T-helper 2 cell (primary cell): ENCODE measurements at regions not wholly inside any gene's neighbourhood (a gene's known extent, or its start where the extent isn't known, plus 50 kb on each side); places are given as distances from the start of the nearest gene placed in this dataset.

Experiments used
- DNase-seq, 5 experiments: peaks; one replicate each; pipeline versions ENCODE4 v3.0.0 to v3.0.0-alpha.2; 2012 to 2022

DNA sequence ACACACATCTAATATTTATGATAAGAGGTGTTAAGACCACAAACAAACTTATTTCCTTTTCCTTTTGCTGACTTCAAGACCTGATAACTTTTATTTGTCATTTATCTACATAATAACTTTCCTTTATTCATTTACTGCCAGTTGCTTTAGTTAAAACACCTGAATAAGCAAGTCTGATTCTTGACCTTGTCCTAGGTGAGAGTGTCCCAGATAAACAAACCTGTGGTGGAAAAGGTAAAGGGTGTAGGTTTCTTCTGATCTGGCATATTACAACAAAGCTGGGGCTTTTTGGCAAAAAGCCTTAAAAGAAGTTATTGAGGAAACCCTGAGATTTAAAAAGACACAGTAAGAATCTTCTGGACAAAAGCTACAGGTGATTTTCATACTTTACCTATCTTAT lies 191.5 kb downstream of the ZBBX start:
- no peak for DNase-seq

DNA sequence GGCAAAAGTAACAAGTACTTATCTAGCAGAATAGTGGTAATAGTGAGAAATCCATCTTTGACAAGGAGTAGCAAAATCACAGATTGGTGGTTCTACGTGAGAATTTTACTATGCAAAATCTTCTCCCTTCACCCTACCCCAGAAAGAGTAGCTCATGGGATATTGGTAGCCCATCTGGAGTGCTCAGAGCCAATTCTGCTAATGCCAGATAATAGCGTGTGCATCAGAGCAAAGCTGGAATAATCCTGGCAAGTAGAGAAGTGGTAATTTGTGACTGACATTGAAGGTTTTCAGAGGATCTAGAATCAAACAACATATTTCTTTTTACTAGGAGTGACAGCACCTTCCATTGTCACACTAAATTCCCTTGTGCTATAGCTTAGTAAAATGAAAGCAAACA lies 192.9 kb downstream of the ZBBX start:
- no peak for DNase-seq

DNA sequence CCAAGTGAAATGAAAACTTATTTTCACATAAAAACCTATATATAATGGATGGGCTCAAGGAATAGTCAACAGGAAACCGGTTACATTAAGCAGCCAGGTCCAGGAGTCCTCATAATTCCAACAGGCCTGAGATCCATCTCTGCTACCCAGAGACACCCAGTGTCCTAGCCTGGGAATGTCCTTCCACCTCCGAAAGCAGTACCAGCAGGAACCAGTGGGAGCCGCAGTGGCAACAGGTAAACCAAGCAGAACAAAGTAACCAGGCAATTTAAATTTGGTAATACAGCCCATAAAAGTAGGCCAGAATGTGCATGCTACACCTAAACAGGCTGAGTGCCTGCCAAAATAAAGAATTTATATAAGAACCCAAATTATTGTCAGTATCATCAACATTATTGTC lies 195.6 kb downstream of the ZBBX start:
- no peak for DNase-seq

DNA sequence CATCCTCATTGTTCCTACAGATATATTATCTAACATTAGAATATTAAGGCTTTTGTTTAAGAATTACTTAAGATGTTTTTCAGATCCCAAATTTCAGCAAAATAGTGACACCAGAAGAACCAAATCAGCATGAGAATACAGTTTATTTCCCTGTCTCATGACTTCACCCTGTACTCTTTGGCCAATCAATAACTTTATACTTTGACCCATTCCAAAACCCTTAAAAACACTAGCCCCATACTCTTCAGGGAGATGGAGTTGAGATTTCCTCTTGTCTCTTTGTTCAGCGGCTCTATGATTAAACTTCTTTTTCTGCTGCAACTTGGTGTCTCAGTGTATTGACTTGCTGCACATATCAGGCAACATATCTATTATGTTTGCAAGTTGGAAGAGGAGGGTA lies 207.7 kb downstream of the ZBBX start:
- no peak for DNase-seq

GRCh38 chr3:167167491-167167890 lies 212.6 kb downstream of the ZBBX start:
- no peak for DNase-seq

DNA sequence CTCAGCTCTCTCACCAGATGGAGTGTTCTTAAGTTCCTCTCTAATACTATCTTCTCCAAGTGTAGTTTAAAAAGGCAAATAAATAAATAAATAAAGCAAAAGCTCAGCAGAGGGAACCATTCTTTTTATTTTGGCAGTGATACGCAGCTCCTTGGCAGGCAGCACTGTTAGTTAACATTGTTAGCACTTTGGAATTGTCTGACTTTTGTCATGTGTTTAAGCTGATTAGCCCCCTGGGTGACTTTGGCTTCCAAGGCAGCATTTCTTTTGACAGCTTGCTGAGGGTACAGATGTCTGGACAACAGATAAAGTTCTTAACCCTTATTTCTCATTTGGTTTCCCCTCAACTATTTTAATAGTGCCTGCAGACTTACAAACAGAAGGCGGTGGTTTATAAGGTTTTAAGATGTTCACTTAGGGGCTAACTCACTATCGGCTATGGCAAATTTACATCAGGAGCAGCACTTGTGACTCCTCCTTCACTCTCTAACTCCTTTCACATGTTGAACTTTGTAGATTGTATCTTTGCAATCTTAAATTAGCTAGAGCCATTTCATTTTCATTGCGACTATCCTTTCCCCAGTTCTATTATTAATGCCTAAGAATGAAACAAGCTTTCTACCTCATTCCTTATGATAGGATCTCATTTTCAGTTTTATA lies 213.4 kb downstream of the ZBBX start:
- DNase-seq, result no peak

- no peak for DNase-seq
Observed at GRCh38 chr3:167166012-167166411, 214.1 kb downstream of the ZBBX start.

GRCh38 chr3:167163580-167163979 lies 216.5 kb downstream of the ZBBX start:
- no peak for DNase-seq

DNA sequence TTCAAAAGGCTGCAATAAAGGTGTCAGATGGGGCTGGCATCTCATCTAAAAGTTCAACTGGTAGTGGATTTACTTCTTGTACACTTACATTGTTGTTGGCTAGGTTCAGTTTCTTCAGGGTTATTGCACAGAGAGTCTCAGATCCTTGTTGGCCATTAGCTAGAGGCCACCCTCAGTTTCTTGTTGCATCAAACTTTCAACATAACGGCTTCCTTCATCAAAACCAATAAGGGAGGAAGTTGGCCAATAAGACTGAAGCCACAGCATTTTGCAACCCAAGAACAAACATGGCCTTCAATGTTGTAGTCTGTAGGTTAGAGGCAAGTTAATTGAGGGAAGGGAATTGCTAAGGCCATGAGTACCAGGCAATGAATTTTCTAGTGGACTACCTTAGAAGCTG lies 218.0 kb downstream of the ZBBX start:
- DNase-seq, result no peak

DNA sequence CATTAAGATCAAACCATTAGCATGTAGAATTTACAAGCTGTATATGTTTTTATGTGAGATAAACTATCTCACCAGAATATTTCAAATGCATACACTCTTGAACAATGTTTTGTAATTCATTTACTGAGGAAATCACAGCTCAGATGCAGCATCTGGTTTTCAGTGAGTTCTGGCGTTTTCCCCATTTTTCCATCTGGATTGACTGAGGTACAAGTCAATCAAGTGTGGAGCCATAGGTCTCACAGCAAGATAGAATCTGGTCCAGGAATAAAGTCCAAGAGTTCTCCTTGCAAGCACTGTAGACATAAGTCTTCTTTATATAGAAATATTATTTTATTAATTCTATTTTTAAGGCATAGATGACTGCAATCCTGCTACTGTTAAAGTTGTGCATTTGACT lies 219.3 kb downstream of the ZBBX start:
- DNase-seq, result no peak

DNA sequence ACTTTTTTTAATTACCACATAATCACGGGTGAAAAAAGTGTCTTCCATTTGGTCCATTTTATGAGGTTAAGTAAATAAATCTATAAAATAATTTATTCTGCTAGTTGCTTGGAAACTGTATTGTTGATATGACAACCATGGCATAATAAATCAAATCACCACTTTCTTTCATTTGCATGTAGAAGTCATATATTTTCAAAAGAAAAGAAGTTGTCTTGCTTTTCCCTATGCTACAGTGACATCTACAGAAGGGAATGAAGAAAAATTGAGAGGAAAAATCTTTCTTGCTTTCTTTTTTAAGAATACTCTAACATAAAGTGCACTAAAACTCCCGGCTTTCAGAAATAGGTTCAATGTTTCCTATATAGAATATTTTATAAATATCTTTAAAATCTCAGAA lies 228.5 kb downstream of the ZBBX start:
- DNase-seq, result no peak

- DNase-seq, result no peak
Observed at GRCh38 chr3:167148136-167148535, 232.0 kb downstream of the ZBBX start.

DNA sequence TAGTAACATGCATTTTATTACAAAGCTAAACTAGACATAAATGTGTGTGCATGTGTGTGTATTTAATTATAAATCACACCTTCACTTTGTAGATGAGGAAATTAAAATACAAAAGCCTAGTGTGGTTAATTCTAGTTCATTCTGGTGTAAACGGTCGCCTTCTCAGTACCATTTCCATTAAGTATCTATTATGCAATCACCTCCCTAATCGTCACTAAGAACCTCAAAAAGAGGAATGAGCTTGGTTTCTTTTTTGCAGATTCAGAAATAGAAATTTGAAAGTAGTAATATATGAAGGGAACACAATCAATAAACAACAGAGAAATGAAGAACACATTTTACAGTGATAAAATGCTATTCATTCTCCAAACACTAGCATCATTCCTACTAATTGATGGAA lies 233.2 kb downstream of the ZBBX start:
- DNase-seq, result no peak

- no peak for DNase-seq
Observed at GRCh38 chr3:167125612-167126407, 254.3 kb downstream of the ZBBX start.

- DNase-seq, result no peak
Observed at GRCh38 chr3:167120828-167121227, 259.3 kb downstream of the ZBBX start.

DNA sequence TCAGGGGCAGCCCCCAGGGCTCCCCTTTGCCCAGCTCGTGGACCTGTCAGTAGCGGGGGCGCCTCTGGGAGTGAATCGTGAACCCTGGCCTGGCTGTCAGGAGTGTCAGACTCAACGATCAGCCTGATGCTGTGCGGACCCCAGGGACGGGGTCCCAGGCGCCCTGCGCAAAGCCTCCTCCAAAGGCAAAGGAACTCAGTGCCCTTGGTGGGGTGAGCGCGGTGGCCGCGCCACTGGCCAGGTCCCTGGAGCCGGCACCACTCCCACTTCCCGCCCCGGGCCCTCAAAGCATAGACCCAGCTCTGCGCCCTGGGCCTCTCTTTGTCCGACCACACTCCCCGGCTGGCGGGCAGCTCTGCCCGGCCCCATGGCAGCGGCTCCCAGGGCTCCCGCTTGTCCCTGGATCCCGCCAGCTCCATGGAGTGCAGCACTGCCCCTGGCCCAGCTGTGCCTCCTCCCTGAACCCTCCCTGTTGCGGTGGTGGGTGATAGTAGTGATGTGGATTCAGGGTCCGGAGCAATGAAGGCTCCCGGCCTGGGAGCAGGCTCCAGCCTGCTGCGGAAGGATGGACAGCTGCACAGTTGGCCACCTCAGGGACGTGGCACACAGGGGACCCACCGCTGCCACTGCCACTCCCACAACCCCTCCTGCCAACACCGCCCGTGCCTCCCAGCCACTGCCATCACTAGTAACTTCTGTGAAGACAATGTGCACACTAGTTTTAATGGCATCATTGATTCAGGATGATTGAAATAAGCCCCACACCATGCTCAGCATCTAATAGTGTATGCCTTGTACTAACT lies 263.8 kb downstream of the ZBBX start:
- no peak for DNase-seq

DNA sequence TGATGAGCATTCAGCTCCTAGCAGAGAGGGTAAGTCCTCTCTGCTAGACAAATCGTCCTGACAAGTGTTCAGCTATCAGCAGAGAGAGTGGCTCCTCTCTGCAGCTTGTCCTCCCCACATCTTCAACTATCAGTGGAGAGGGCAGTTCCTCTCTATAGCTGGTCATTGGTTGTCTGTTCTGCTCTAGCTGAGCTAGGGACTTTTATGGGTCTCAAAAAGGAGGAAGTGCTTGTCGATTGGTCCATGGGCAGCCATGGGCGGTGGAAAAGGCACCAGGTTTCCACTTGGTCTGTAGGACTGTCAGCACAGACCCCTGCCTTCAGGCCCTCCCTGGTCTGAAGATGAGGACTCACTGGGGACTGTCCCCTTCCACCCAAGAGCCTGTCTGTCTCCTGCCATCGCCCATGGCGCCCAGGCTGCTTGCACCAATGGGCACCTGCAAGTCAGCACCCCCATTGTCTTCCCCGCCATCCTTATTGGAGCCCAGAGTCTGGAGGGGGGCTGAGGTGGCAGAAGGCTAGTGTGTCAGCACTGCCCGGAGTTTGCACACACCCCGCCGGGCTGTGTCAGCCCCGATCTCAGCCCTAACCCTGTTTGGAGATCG lies 264.7 kb downstream of the ZBBX start:
- DNase-seq, result no peak

- DNase-seq, result no peak
Observed at GRCh38 chr3:167114619-167115018, 265.5 kb downstream of the ZBBX start.

GRCh38 chr3:167113035-167113830 lies 266.9 kb downstream of the ZBBX start:
- DNase-seq, result no peak

GRCh38 chr3:167110901-167111300 lies 269.2 kb downstream of the ZBBX start:
- DNase-seq, result no peak

GRCh38 chr3:167109746-167110145 lies 270.4 kb downstream of the ZBBX start:
- DNase-seq, result no peak

GRCh38 chr3:167106456-167106855 lies 273.6 kb downstream of the ZBBX start:
- DNase-seq, result no peak
